Endometrium (tissue), 2 donors: ENCODE measurements at regions not wholly inside any gene's neighbourhood (a gene's known extent, or its start where the extent isn't known, plus 50 kb on each side); places are given as distances from the start of the nearest gene placed in this dataset.

Experiments
- FAIRE-seq: peaks from 2 replicates; lab custom pipeline; 2012; peaks lifted over from hg19 to GRCh38; lab: Jason Lieb, UNC
- donor health status: control.
- donor health status: control.

DNA sequence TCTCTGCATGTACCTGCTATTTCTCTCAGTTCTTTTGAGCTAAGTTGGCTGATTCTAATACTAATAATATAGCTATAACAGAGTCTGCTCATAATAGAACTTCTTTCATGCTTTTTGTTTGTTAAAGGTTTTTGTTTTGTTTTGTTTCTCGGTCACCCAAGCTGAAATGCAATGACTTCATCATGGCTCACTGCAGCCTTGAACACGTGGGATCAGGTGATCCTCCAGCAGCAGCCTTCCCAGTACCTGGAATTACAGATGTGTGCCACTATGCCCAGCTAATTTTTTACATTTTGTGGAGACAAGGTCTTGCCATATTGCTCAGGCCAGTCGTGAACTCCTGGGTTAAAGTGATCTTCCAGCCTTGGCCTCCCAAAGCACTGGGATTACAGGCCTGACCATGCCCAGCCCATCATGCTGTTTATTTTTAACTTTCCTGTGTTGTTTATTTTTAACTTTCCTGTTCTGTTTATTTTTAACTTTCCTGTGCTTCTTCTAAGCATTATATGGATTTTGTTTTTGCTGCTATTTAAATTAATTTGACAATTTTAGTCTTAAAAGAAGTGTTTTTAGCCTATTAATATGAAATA is 763.8 kb upstream of the CDH7 start:
- no peak for FAIRE-seq

DNA sequence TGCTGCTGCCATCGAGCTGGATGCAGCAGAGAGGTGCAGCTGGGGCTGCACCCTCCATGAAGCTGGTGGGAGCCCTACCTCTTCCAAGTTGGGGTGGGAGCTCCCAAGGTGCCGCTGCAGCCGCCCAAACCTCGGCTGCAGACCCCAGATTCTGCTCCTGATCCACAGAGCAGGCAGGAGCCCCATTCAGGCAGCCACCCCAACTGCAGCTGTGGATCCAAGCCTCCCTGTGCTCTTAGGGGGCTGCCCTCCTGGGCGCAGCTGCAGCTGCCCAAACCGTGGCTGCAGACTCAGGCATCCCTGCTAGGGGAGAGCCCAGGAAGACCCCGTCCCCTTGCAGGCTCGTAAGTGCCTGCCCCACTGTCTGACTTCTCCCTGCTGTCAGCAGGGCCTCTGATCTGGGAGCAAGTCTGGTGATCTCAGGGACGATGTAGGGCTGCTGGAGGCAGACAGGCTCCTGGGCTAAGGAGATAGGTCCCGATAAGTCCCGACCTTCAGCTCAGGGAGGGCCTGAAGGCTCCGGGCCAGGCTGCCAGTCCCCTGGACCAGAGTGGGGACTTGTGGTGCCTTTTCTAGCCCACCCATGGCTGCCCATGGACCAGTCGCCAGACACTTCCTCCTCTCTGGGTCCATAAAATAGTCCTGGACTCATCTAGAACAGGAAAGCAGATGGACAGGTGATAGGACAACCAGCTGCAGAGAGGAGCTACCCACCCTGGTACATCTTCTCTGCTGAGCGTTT is 767.1 kb upstream of the CDH7 start:
- no peak for FAIRE-seq

DNA sequence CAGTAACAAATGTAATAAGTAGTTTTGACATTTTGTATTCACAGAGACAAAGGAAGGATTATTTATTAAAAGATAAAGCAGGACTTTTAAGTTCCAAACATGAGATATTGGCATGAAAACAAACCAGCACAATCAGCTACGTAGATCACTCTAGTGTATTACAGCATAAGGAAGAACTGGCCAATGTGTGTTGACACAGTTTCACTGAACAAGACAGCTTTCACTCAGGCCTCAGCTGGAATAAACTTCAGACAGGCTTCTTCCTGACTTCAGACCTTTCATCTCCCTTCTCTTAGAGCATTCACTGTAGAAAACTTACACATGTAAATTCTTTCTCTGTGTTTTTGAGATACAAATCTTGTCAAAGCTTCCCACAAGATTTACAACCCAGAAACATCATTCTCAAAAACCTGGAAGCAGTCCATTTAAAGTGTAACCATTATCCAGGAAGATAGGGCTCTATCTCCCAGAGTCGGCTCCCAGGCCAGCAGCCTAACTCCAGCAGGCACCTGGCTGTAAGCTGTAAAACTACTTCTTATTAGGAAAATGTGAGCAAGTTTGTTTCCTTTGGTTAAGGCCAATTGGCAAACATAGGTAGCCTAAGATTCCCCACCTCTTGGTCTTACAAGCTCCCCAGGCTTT is 768.3 kb upstream of the CDH7 start:
- no peak for FAIRE-seq

DNA sequence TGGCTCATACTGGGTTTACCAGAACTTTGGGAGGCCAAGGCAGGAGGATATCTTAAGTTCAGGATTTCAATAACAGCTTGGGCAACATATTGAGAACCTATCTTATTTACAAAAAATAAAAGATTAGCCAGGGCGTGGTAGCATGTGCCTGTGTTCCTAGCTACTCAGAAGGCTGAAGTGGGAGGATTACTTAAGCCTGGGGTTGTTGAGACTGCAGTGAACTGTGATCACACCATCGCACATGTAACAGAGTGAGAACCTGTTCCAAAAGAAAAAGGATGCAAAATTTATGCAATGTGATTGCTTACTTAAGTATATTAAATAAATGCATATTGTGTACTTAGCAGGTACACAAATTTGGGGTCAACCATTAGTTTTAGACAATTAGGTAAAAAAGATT is 768.9 kb upstream of the CDH7 start:
- FAIRE-seq: no peak

DNA sequence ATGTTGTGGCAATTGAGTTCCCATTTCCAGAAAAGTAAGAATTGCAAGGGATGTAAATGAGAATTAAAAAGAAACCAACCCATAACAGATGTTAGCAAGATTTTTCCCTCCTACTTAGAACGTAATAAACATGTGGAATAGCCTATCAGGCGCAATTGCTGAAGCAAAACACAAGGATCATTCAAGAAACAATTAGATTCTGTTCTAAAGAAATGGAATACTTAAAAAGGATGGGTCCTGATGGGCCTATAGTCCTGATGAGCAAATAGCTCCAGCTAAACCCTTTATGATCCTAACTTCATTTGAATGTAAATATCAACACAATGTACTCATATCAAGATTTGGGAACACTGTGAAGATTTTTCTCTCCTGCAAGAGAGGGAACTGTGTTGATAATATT is 771.0 kb upstream of the CDH7 start:
- no peak for FAIRE-seq

DNA sequence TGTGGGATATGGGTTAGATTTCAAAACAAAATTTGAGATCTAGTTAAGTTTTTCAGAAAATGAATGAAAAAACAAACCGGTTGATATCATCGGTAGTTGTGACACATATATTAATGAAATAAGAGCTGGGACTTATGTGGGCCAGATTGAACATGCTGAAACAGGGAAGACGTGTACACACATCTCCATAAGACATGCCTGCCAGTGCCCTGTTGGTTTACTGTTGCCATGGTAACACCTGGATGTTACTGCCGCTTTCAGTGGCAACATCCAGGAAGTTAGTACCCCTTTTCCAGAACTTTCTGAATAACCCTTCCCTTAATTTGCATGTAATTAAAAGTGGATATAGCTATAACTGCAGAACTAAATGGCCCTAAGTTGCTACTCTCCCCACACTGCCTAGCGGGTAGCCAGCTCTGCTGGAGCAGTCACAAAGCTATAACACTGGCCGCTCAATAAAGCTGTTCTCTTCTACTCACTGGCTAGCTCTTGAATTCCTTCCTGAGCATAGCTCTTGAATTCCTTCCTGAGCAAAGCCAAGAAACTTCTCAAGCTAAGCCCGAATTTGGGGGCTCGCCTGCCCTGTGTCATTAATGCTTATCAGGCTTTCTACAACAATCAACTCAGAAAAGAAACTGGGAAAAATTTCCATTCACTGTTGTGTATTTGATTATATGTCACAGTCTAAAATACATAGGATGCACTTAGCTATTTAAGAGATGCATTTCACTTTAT is 776.3 kb upstream of the CDH7 start:
- FAIRE-seq: no peak

DNA sequence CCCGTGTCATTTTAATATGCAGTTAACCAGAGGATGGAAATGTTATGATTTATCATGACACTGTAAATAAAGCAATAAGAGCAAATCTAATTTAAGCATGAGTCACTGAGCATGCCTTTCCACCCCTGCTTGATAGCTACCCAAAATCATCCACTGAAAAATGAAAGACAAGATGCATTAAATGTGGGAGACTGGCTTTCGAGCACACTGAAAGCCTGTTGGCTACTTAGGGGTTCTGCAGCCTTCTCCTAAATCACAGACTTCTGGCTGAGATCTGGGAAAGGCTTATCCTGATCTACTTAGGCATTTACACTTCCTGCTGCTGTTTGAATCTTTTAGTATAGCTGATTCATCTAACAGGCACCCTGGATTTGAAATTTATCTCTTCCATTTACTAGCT is 778.3 kb upstream of the CDH7 start:
- FAIRE-seq: no peak

DNA sequence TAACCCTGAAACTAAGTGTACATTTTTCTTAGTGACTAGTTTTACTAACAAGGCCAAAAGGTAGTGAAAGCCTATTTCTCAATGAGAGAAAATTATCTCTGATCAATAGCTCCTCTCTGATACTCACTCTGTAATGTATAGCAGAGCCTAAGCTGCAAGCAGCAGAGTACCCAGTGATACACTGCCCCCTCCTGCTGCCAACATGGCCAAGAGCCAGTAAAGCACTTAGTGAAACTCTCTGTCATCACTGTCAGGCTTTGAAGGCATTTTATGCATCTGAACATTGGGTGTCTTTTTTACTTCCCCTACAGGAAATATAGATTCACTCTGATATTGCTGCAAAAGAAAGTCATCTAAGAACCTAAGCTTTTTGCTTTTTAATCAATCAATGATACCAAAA is 784.1 kb upstream of the CDH7 start:
- no peak for FAIRE-seq

DNA sequence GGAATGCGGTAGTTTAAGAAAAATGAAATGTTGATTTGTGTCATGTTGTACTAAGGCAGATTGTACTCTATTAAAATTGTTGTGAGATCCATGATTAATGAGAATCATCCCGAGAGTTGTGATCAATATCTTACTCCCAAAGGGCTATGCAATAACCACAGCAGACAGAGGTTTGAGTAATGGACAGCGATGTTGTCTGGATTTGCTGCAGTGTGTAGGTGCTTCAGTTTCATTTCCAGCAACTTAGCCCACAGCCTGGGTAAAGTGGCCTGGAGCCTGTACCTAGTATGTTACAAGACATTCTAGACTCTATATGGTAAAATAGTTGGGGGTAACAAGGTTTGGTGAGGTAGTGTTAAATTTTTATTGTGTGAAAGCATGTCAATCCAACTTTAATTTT is 794.3 kb upstream of the CDH7 start:
- FAIRE-seq: no peak

DNA sequence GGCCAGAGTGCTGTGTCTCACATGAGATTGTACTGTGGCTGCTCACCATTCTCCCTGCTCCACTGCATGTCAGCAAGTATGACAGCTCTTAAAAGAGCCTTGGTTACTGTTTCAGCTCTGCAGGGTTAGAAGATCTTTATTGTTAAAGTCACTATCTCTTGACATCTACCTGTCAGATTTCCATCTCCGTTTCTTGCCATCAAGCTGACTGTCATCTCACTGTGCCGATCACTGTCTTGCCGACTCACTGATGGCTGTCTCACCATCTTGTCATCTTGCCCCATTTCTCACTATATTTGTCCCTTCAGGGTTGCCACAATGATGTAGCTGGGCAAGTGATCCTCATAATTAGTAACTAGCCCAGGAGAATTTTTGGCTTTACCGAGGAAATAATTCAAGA is 800.9 kb upstream of the CDH7 start:
- FAIRE-seq: no peak

DNA sequence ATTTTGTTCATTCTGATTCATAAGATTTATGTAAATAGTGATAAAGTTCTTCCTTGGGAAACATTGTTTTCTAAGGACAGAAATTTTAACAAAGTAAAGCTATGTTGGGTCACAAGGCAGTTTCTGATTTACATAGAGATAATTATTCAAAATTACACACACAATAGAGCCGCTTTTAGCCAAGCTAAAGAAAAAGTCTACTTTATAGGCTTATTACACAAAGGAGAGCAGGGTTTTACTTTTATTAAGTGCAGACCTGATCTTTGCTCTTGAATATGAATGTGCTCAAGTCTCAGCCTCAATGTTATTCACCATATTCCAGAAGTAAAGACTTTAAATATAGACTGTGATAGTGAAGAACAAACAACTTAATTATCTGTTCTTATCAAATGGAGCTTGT is 787.8 kb upstream of the LINC00305 start:
- FAIRE-seq: no peak

DNA sequence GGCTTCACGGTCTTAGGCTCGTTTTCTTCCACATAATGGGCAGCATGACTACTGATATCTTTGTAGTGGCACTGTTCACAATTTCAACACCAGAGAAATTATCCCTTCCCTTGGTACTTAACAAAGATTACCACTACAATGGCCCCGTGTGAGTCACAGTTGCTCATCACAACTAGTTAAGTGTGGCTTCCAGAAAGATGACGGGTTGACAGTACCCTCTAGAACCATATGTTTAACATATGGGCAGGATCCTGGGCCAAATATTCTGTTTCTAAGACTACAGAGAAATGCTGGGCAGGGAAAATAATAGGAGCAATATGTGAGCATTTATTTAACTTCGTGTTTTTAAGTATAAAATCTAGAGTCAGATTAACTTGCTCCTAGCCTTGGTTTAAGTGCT is 780.1 kb upstream of the LINC00305 start:
- no peak for FAIRE-seq

DNA sequence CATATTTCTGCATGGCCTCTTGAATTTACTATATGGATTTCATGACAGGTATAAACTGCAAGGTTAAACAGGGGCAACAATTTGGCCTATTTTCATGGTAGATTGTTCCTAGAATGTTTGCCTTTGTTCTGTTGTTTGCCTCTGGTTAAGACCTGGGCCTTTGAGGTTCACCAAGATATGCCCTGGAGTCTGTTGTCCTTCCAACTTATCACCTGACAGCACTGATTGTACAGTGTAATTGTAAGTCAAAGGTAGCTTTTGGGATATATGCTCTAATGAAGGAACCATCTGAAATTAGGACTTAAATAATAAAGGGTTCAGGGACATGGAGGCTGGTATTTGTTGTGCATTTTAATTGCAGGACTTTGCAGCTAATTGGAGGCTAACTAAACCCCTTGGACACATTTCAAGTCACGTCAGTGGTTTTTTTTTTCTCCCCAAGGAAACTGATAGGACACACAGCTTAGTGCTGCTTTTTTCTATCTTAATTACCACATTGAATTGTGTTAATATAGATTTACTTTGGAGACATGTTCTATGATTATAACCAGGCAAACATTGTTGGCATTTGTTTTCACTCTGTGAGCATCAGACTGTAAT is 771.2 kb upstream of the LINC00305 start:
- FAIRE-seq: no peak

DNA sequence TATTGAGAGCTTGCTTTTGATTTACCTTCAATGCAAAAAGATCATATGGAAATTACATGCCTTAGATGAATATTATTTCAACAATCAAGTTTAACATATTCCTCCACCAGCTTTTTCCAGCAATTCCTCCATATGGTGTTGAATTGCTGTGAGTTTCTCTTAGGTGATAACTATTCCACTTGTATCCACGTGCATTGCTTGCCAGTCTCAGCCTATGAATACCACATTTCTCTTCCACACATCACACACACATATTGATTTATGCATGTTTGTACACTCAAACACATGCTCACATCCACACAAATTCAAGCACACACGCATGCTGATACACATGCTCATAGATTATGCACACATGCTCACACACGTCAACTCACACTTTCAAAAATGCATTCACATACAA is 770.0 kb upstream of the LINC00305 start:
- FAIRE-seq: no peak

DNA sequence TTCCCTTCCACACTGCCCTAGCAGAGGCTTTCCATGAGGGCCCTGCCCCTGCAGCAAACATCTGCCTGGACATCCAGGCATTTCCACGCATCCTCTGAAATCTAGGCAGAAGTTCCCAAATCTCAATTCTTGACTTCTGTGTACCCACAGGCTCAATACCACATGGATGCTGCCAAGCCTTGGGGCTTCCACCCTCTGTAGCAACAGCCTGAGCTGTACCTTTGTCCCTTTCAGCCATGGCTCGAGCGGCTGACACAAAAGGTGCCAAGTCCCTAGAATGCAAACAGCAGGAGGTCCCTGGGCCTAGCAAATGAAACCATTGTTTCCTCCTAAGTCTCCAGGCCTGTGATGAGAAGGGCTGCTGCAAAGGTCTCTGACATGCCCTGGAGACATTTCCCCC is 744.5 kb upstream of the LINC00305 start:
- no peak for FAIRE-seq

DNA sequence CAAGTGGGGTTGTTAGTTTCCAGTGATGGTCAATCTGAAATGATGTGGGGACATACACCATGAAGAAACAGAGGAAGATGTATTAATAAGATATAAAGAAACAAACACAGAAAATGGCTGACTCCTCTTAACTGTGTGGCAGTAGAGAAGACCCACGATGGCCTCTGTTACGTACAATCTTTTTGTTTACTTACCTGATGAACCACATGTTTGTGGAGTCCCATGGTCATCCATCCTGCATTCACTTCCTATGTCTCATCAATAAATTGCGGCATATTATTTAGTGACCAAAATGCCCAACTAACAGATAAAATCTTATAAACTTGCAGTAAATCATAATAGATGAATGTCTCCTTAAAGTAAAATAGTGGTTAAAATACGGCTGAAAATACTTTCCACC is 740.1 kb upstream of the LINC00305 start:
- no peak for FAIRE-seq

DNA sequence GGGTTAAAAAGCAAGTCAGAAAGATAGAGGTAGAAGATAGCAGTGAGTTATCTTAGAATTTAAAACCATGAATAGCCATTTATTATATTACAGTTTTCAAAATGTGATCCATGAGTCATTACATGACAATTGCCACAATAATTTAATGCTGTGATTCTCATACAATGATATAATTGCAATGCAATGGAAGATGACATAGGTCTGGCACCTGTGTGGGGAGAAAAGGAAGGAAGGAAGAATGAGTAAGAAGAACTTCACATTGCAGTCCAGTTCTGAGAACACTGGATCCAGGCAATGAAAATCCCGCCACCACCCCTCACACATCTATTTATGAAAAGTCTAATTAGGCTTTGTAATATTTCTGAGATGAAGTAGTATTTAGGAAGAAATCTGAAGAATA is 738.1 kb upstream of the LINC00305 start:
- FAIRE-seq: no peak

DNA sequence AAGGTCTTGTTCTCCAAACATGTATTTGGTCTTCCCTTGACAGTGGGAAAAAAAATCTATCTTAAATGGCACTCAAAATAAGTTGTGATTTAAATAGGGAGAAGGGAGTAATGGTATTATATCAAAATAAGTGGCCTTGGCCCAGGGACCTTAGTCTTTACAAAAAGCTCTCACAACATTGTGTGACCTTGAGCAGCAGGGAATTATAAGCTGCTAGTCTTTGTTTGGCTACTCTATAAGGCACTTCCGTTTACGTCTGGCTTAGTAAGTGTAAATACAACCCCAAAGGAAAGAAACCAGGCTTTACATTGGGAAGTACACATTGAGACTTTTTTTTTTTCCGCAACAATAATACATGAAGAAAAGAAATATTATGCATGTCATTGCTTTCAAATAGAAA is 734.0 kb upstream of the LINC00305 start:
- FAIRE-seq: no peak

DNA sequence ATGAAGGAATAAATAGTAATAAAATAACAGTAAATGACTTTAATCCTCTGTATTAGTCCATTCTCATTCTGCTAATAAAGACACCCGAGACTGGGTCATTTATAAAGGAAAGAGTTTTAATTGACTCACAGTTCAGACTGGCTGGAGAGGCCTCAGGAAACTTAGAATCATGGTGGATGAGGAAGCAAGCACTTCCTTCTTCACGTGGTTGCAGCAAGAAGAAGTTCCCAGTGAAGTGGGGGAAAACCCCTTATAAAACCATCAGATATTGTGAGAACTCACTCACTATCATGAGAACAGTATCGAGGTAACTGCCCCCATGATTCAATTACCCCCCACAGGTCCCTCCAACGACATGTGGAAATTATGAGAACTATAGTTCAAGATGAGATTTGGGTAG is 727.9 kb upstream of the LINC00305 start:
- no peak for FAIRE-seq

DNA sequence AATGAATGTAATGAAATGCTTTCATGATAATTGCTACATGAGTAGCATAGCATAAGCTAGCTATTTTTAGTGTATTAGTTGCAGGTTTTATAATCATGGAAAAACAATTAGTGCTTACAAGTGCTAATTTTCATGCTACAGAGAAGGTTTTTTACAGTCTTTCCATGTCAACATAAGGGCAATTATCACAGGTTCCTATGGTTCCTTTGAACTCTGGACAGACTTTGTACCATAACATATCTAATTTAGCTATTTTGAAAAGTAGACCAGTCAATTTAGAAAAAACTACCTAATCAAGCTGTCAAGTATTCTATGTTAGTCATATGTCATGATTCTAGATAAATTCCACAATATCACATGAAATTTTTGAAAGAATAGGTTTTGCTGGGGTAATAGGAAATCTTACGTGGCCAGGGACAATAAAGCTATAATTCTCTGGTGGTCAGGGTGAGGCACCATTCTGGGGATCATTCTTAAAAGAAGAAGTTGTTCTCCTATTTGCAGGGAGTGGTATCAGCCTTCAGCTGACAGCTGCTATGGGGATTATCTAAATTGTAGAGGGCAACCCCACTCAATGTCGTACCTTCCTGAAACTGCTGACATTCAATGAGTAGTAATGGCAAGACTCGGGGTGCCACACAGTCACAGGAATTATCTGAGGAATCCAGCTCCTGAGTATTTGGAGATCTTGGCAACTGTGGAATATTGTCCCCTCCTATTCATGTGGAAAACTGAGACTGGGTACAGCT is 724.0 kb upstream of the LINC00305 start:
- no peak for FAIRE-seq

DNA sequence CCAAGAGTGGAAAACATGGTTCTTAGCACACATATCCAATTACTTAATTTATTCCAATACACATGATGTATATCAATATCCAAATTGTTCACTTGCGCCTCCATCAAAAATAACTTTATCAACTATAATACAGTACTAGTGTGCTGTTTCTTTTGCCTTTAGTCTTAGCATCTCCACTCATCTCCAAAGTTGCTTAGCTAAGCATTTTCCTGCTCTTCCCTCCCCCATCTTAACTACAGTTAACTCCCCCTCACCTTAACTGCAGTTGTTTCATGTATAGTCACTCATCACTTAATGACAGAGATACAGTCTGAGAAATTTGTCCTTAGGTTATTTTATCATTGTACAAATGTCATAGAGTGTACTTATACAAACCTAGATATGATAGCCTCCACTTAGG is 705.2 kb upstream of the LINC00305 start:
- FAIRE-seq: no peak

DNA sequence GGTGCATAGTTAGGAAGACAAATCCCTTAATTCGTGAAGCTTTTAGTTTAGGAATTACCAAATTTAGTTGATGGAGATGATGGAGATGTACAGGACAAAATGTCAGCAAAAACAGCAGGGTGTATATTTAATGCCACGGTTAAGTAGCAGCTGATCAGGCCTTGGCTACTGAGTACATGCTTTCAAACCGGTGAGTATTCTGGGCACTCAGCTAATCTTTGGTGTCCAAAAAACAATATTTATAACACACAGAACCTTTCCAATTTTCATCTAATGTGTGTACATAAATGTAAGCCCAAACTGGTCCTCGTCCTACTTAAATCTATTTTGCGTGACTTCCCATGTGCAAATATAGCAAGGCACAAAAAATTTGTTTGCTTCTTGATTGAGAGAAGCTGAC is 703.4 kb upstream of the LINC00305 start:
- no peak for FAIRE-seq
